ENCODE measurements at regions not wholly inside any gene's neighbourhood (a gene's known extent, or its start where the extent isn't known, plus 50 kb on each side); places are given as distances from the start of the nearest gene placed in this dataset.
"Not testable (repeated sequence)": the region's sequence is repeated elsewhere in the genome, so short reads cannot be mapped to it uniquely, and the experiment has no call there.

DNA sequence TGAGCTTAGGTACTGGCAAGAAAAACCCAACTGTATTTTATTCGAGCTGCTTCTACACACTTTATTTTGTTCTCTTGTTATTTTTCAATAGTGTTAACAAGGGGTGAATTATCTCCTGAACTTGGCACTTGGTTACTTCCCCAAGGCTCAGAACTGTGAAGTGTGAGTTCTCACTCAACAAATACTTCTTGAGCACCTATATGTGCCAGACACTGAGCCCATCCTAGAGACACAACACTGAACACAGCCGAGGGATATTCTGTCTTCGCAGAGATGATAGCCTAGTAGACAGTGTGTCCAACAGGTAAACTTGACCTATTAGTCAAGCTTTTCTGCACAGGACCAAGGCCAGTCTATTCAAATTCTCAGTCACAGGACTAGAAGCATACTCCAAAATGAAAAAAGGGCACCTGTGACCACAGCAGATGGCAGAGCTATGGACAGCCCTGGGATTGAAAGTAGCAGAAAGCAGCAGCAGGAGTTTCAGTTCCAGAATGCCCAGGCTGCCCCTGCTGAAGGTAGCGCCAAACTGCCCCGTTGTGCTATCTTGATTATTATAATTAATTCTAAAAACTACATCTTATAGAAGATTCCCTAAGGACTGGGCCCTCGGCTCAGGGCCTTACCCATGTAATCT, 77.8 kb upstream of the TAB2 start:
- DNase-seq (ENCODE audit: low spot score) = no peak

DNA sequence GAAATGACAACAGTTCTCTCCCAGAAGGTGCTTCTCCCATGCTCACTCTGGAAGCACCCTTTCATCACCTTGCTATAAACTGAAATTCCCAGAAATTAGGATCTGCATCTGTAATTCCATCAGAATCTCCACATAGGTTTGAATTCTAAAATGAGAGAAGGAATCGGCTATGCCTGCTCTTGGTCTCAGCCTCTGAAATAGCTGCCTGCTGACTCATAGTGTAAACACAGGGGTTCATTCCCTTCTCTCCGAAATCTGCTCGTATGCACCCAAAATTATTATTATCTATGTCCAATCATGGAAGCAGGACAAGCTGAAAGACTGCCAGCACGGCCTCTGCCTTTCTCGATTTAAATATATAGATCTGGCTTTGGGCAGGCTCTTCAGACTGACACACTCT, 74.6 kb upstream of the TAB2 start:
- DNase-seq (ENCODE audit: low spot score) = no peak

DNA sequence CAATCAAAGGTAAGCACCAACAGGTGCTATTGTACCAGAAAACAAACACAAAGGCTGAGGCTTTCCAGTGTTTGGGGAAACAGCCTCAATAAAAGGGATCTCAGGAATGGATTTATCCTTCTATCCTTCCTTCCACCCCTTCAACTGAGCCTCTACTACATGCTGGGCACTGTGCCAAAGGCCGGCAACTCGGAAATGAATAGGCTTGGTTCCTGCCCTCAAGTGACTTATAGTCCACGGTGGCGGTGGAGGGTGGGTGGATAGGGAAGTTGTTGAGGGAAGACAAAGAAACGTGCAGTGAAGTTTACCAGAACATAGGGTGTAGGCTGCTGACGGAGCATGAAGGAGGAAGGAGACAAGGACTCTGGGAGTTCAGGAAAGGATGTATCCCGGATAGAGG, 73.4 kb upstream of the TAB2 start:
- no peak for DNase-seq (ENCODE audit: low spot score)

DNA sequence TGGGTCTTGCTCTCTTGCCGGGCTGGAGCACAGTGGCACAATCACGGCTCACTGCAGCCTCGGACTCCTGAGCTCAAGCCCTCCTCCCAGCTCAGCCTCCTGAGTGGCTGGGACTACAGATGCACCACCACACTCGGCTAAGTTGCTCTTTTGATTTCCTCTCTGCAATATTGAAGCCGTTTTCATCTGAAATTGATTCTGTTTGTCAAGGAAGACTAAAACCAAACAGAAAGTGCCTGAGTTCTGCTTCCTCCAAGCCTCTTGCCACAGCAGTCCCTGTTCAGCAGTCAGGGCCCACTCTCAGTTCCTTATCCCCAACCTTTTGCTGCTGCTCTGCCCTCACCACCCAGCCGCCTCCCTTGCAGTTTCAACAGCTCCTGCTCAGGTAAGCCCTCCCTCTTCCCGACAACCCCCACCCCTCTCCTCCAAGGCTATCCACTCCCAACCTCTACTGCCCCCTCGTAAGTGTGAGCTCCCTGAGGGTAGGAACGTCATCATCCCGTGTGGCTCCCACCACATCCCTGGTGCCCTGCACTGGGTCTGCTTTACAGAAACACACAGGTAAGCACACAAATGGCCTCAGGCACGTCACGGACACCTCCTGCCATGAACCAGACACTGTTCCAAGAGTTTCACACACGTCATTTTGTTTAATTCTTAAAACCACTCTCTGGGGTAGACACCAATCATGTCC, 70.7 kb upstream of the TAB2 start:
- no peak for DNase-seq (ENCODE audit: low spot score)

GRCh38 chr6:149247385-149247763, 70.1 kb upstream of the TAB2 start:
- no peak for DNase-seq (ENCODE audit: low spot score)

GRCh38 chr6:149248263-149248662, 69.2 kb upstream of the TAB2 start:
- not testable (repeated sequence) for DNase-seq (ENCODE audit: low spot score)

- DNase-seq (ENCODE audit: low spot score) = peak; percentile 42
Observed at GRCh38 chr6:149248693-149249369, 68.7 kb upstream of the TAB2 start.

DNA sequence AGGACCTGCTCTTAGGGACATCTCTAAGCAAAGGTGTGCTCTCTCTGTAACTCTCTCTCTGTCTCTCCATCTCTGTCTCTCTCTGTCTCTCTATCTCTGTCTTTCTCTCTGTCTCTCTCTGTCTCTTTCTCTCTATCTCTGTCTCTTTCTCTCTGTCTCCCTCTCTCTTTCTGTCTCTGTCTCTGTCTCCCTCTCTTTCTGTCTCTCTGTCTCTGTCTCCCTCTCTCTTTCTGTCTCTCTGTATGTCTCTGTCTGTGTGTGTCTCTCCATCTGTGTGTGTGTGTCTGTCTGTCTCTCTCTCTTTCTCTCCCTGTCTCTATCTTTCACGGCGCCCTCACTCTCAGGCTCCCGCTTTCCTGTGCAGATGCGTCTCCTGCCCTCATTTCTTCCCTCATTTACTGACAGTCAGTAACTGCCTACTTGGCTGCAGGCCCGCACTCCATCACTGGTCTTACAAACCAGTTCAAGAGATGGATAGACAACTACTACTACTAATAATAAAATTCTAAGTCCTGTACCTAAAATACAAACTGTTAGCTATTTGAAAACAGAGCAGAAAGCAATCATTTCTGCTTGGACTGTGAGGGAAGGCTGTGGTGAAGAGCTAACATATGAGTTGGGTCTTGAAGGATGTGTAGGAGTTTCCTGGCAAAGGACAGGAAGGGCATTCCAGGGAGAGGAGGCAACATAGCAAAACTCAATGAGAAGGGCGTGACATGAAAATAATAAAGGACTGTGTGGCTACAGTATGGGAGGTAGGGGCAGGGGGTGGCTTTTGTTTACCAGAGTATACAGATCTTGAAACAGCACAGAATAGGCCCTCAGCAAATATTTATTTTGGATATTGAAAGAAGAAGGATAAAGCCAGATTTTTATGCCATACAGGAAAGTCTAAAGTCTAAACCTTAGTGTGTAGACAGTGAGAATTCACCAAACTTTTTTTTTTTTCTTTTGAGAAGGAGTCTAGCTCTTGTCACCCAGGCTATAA, 67.8 kb upstream of the TAB2 start:
- no peak for DNase-seq (ENCODE audit: low spot score)

- DNase-seq (ENCODE audit: low spot score) = no peak
Observed at GRCh38 chr6:149250951-149251350, 66.6 kb upstream of the TAB2 start.

DNA sequence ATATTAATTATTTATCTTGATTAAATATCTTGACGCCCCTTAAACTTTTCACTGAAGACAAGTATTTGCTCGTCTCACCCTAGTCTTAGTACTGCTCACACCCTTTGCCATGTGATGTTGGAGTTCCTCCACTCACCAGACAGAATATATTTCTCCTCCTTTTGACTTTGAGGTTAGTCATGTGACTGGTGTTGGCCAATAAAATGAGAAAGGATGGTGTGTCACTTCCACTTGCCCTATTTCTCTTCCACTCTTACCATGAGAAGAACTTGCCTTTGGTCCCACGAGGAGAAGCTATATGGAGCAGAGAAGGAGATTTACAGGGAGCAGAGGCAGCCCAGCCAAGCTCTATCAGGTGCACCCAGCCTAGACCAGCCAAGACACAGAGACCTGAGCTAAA, 64.9 kb upstream of the TAB2 start:
- DNase-seq (ENCODE audit: low spot score) = no peak

DNA sequence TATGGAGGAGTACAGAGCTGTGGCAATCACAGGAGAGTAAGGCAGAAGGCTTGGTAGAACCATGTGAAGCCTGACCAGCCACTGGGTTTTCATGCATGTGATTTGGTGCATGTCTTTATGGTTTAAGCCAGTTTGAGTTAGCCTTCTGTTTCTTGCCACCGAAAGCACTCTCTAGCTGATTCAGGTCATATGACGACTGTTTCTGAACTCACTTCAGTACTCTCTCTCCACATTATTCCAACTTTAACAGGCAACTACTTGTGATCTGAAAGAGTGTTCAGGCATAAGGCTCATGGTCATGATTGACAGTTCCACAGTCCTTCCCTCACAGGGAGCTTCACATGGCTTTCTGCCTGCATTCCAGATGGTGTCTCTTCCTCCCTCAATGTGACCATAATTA, 63.3 kb upstream of the TAB2 start:
- no peak for DNase-seq (ENCODE audit: low spot score)

- DNase-seq (ENCODE audit: low spot score) = no peak
Observed at GRCh38 chr6:149259753-149260152, 57.8 kb upstream of the TAB2 start.

- no peak for DNase-seq (ENCODE audit: low spot score)
Observed at GRCh38 chr6:149260214-149260874, 57.2 kb upstream of the TAB2 start.

DNA sequence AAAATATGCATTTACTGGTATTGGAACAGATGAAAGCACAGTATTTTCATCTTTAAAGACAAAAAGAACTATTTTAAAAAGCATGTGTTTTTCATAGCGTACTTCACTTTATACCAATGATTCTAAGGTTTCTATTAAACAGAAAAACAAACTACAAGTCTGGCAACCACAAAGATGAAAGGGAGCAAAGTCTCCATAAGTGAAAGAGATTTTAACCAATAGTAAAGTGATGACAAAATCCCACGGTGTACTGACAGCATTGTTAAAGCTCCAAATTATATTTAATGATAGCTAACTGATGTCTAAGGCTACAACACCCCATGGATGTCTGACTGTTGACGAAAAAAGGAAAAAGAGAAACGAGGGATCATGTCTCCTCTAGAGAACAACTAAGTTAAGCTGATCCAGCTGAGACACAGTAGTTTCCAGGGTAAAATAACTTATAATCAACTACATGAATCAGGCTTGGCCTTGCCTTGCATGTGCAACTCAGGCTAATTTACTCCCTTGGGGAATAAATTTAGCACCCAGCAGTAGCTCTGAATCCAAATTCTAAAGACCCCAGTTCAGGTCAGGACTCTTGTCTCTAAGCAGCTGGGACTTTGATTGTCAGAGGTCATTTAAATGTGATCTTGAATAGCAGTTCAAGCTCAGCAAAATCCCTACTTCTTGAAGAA, 56.0 kb upstream of the TAB2 start:
- DNase-seq (ENCODE audit: low spot score) = peak; percentile 25

GRCh38 chr6:149263321-149263720, 54.2 kb upstream of the TAB2 start:
- DNase-seq (ENCODE audit: low spot score) = no peak

- DNase-seq (ENCODE audit: low spot score) = peak; percentile 70
Observed at GRCh38 chr6:149264629-149265028, 52.9 kb upstream of the TAB2 start.

GRCh38 chr6:149265945-149266344, 51.6 kb upstream of the TAB2 start:
- no peak for DNase-seq (ENCODE audit: low spot score)

DNA sequence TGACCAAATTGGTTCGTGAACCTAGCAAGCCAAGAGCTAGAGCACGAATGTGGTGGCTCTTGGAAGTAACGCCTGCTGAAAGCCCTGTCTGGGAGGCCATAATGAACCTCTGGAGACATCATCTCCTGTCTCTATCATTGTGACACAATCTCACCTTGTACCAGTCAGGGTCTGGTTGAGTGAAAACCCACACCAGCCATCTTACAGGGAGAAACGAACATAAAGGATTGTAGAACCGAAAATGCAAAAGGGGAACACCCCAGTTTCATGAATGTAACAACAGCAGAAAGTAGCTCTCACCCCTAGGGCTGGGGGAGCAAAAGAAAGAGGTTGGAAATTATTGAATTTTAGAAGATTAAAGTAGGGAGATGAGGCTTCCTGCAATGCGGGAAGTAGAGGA, 50.9 kb upstream of the TAB2 start:
- DNase-seq (ENCODE audit: low spot score) = no peak

GRCh38 chr6:149267072-149267471, 50.4 kb upstream of the TAB2 start:
- no peak for DNase-seq (ENCODE audit: low spot score)

DNA sequence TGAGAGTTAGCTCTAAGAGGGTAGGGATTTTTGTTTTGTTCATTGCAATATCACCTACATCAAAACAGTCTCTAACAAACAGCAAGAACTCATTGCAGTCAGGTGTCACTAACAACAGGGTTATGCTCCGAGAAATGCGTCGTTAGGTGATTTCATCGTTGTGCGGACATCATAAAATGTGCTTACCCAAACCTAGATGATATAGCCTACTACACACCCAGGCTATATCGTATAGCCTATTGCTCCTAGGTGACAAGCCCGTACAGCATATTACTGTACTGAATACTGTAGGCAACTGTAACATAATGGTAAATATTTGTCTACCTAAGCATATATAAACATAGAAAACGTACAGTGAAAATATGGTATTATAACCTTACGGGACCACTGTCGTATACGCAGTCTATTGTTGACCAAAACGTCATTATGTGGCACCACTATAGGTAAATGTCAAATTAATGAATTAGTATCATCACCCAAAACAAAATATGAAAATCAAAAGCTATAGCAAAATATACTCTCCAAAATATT, 49.9 kb upstream of the TAB2 start:
- DNase-seq (ENCODE audit: low spot score) = no peak
